ENCODE measurements at regions not wholly inside any gene's neighbourhood (a gene's known extent, or its start where the extent isn't known, plus 50 kb on each side); places are given as distances from the start of the nearest gene placed in this dataset.

DNA sequence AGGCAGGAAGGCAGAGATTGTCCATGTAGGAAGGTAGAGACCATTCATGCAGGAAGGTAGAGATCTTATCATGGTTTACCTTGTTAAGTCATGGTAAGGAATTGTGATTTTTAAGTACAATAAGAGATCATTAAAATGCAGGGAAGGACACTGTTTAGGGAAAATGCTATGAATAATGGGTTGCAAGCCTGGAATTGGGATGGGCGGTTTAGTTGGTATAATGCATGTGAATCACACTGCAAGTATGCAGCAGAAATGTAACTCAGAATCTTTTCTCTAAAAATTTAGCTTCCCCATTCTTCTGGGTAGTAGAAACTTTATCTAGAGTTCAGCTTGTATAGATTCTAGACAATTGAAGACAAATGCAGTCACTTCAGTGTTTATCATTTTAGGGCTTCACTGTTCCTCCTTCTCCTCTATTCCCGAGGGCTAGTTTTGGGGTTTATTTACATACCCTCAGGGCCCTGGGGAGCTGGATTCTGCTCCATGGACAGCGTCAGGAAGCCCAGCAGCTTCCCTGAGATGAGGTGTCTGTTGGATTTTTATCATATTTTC, 212.0 kb downstream of the SREK1 start:
- WGBS = 92% methylated on average over 3 of the region's 3 CpGs
- no peak overlapping the region for H3K27ac ChIP-seq (ENCODE audit: low read depth in 1 of 2, low read length in 1 of 2)
- H3K4me3 ChIP-seq (ENCODE audit: low read length in 2 of 2) = no peak overlapping the region
- no peaks in the 10 kb centered on the region for H3K27me3 ChIP-seq (ENCODE audit: control insufficient read depth in 2 of 2, insufficient read depth in 1 of 2, low read length in 1 of 2)
- no peaks in the 10 kb centered on the region for H3K9me3 ChIP-seq (ENCODE audit: control insufficient read depth in 2 of 2, insufficient read depth in 1 of 2, low read length in 1 of 2)
- DNase-seq (ENCODE audit: low read depth in 6 of 9, low spot score in 9 of 9) = no peak
- no peaks in the 10 kb centered on the region for H3K36me3 ChIP-seq (ENCODE audit: control insufficient read depth in 2 of 2, insufficient read depth in 2 of 2, low read length in 1 of 2)
- H3K4me1 ChIP-seq (ENCODE audit: control insufficient read depth in 2 of 2, insufficient read depth in 2 of 2, low read length in 2 of 2) = no peaks in the 10 kb centered on the region

DNA sequence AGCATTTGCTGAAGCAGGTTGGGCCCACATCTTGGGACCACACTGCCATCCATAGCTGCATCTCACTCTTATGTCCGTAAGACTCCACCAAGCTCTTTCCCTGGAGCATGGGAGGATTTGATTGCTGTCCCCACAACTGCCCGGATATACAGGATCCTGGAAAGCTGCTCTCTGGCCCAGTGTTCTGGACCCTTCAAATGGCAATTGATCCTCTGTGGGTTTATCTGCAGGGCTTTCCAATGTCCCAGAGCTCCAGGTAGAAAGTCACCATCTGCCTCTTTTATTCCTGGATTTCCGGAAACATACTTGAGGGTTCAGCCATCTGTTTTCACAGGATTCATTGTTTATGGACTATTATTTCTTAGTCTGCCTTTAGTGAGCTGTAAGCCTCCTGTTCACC, 214.6 kb downstream of the SREK1 start:
- H3K4me1 ChIP-seq (ENCODE audit: control insufficient read depth in 2 of 2, insufficient read depth in 2 of 2, low read length in 2 of 2) = no peaks in the 10 kb centered on the region
- no peak overlapping the region for H3K4me3 ChIP-seq (ENCODE audit: low read length in 2 of 2)
- H3K36me3 ChIP-seq (ENCODE audit: control insufficient read depth in 2 of 2, insufficient read depth in 2 of 2, low read length in 1 of 2) = no peaks in the 10 kb centered on the region
- H3K9me3 ChIP-seq (ENCODE audit: control insufficient read depth in 2 of 2, insufficient read depth in 1 of 2, low read length in 1 of 2) = no peaks in the 10 kb centered on the region
- 99% methylated on average over 3 of the region's 3 CpGs for WGBS
- H3K27me3 ChIP-seq (ENCODE audit: control insufficient read depth in 2 of 2, insufficient read depth in 1 of 2, low read length in 1 of 2) = no peaks in the 10 kb centered on the region
- DNase-seq (ENCODE audit: low read depth in 6 of 9, low spot score in 9 of 9) = no peak
- H3K27ac ChIP-seq (ENCODE audit: low read depth in 1 of 2, low read length in 1 of 2) = no peak overlapping the region

DNA sequence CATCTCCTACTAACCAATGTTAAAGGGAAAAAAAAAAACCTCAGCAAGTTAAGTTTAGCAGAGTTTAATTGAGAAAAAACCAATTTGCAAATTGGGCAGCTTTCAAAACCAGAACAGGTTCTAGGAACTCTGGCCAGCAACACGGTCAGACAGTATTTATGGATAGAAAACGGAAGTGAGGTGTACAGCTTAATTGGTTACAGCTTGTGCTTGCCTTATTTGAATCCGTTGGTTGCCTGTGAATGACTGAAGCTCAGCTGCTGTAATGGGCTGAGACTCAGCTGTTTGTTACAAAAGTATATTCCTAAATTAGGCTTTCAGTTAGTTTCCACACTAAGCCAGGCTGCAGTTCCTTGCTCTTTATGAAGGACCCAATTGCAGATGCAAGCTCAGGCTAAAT, 217.0 kb downstream of the SREK1 start:
- no peaks in the 10 kb centered on the region for H3K9me3 ChIP-seq (ENCODE audit: control insufficient read depth in 2 of 2, insufficient read depth in 1 of 2, low read length in 1 of 2)
- H3K27me3 ChIP-seq (ENCODE audit: control insufficient read depth in 2 of 2, insufficient read depth in 1 of 2, low read length in 1 of 2) = no peaks in the 10 kb centered on the region
- H3K4me3 ChIP-seq (ENCODE audit: low read length in 2 of 2) = no peak overlapping the region
- no peaks in the 10 kb centered on the region for H3K36me3 ChIP-seq (ENCODE audit: control insufficient read depth in 2 of 2, insufficient read depth in 2 of 2, low read length in 1 of 2)
- DNase-seq (ENCODE audit: low read depth in 6 of 9, low spot score in 9 of 9) = no peak
- WGBS = 73% methylated on average over 3 of the region's 3 CpGs
- no peak overlapping the region for H3K27ac ChIP-seq (ENCODE audit: low read depth in 1 of 2, low read length in 1 of 2)
- no peaks in the 10 kb centered on the region for H3K4me1 ChIP-seq (ENCODE audit: control insufficient read depth in 2 of 2, insufficient read depth in 2 of 2, low read length in 2 of 2)

DNA sequence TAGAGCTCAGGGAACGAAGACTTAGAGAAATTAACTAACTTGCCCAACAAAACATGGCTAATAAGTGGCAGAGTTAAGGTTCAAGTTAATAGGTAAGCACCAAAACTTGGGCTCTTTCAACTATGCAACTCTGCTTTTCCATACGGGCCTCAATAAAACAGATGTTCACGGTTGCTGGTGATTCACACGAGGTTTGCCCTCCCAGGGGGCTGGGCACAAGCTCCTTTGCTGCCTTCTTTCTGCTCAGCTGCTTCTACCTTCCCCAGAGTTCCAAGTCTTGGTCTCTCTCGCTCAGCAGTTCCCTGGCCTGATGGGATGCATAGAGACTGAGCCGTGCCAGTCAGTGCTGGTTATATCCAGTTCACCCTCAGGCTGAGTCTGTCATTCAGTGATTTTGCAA, 217.9 kb downstream of the SREK1 start:
- Histone ChIP-seq H3K4me3 (ENCODE audit: low read length in 2 of 2) (no peak overlapping the region), H3K36me3 (ENCODE audit: control insufficient read depth in 2 of 2, insufficient read depth in 2 of 2, low read length in 1 of 2) (no peaks in the 10 kb centered on the region), H3K4me1 (ENCODE audit: control insufficient read depth in 2 of 2, insufficient read depth in 2 of 2, low read length in 2 of 2) (no peaks in the 10 kb centered on the region), H3K9me3 (ENCODE audit: control insufficient read depth in 2 of 2, insufficient read depth in 1 of 2, low read length in 1 of 2) (no peaks in the 10 kb centered on the region), H3K27me3 (ENCODE audit: control insufficient read depth in 2 of 2, insufficient read depth in 1 of 2, low read length in 1 of 2) (no peaks in the 10 kb centered on the region), H3K27ac (ENCODE audit: low read depth in 1 of 2, low read length in 1 of 2) (no peak overlapping the region)
- no peak for DNase-seq (ENCODE audit: low read depth in 6 of 9, low spot score in 9 of 9)
- WGBS = 86% methylated on average over 6 of the region's 6 CpGs

DNA sequence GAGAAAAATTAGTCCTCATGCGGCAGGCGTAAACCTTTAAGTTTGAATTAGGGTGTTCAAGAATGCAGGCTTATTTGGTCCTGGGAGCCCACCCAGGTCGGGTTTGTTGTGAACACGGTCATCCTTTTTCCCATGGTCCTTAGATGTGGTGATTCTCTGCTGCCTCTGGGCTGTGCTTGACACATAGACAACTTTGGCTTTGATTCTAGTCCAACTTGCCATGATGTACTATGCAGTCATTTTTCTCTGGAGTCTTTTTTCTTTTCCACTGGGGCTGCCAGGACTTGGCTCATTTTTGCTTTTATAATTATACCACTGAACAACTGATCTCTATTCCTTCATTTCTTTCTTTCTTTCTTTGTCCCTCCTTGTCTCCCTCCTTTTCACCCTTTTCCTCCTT, 218.6 kb downstream of the SREK1 start:
- WGBS = 97% methylated on average over 4 of the region's 4 CpGs
- Histone ChIP-seq H3K4me1 (ENCODE audit: control insufficient read depth in 2 of 2, insufficient read depth in 2 of 2, low read length in 2 of 2) (no peaks in the 10 kb centered on the region), H3K4me3 (ENCODE audit: low read length in 2 of 2) (no peak overlapping the region), H3K27ac (ENCODE audit: low read depth in 1 of 2, low read length in 1 of 2) (no peak overlapping the region), H3K27me3 (ENCODE audit: control insufficient read depth in 2 of 2, insufficient read depth in 1 of 2, low read length in 1 of 2) (no peaks in the 10 kb centered on the region), H3K9me3 (ENCODE audit: control insufficient read depth in 2 of 2, insufficient read depth in 1 of 2, low read length in 1 of 2) (no peaks in the 10 kb centered on the region), H3K36me3 (ENCODE audit: control insufficient read depth in 2 of 2, insufficient read depth in 2 of 2, low read length in 1 of 2) (no peaks in the 10 kb centered on the region)
- no peak for DNase-seq (ENCODE audit: low read depth in 6 of 9, low spot score in 9 of 9)

DNA sequence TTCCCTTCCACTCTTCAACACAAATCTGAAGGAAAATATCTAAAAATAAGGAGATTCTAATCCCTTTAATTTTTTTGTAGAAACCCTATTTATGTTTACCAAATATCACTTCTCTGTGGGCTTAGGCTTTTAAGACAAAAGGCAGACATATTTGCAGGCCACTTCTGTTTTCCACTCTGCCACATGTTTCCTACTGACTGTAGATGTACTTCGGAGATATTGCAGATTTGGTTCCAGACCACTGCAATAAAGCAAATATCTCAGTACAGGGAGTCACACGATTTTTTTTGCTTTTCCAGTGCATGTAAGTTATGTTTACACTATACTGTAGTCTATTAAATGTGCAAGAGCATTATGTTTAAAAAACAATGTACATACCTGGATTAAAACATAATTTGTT, 219.0 kb downstream of the SREK1 start:
- Histone ChIP-seq H3K4me3 (ENCODE audit: low read length in 2 of 2) (no peak overlapping the region), H3K9me3 (ENCODE audit: control insufficient read depth in 2 of 2, insufficient read depth in 1 of 2, low read length in 1 of 2) (no peaks in the 10 kb centered on the region), H3K36me3 (ENCODE audit: control insufficient read depth in 2 of 2, insufficient read depth in 2 of 2, low read length in 1 of 2) (no peaks in the 10 kb centered on the region), H3K27ac (ENCODE audit: low read depth in 1 of 2, low read length in 1 of 2) (no peak overlapping the region), H3K27me3 (ENCODE audit: control insufficient read depth in 2 of 2, insufficient read depth in 1 of 2, low read length in 1 of 2) (no peaks in the 10 kb centered on the region), H3K4me1 (ENCODE audit: control insufficient read depth in 2 of 2, insufficient read depth in 2 of 2, low read length in 2 of 2) (no peaks in the 10 kb centered on the region)
- WGBS = 28% methylated on average over 2 of the region's 2 CpGs
- DNase-seq (ENCODE audit: low read depth in 6 of 9, low spot score in 9 of 9) = no peak

DNA sequence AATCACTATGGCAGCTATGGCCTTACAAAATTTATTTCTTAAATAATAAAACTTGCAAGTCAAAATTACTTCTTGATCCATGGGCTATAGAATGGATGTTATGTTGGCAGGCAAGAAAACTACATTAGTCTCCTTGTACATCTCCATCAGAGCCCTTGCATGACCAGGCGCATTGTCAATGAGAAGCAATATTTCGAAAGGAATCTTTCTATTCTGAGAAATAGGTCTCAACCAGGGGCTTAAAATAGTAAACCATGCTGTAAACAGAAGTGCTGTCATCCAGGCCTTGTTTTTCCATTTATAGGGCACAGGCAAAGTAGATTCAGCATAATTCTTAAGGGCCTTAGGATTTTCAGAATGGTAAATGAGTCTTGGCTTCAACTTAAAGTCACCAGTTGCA, 220.1 kb downstream of the SREK1 start:
- no peaks in the 10 kb centered on the region for H3K4me1 ChIP-seq (ENCODE audit: control insufficient read depth in 2 of 2, insufficient read depth in 2 of 2, low read length in 2 of 2)
- 99% methylated on average over 2 of the region's 2 CpGs for WGBS
- no peak for DNase-seq (ENCODE audit: low read depth in 6 of 9, low spot score in 9 of 9)
- no peaks in the 10 kb centered on the region for H3K36me3 ChIP-seq (ENCODE audit: control insufficient read depth in 2 of 2, insufficient read depth in 2 of 2, low read length in 1 of 2)
- H3K9me3 ChIP-seq (ENCODE audit: control insufficient read depth in 2 of 2, insufficient read depth in 1 of 2, low read length in 1 of 2) = no peaks in the 10 kb centered on the region
- H3K27me3 ChIP-seq (ENCODE audit: control insufficient read depth in 2 of 2, insufficient read depth in 1 of 2, low read length in 1 of 2) = no peaks in the 10 kb centered on the region
- no peak overlapping the region for H3K4me3 ChIP-seq (ENCODE audit: low read length in 2 of 2)
- H3K27ac ChIP-seq (ENCODE audit: low read depth in 1 of 2, low read length in 1 of 2) = no peak overlapping the region

DNA sequence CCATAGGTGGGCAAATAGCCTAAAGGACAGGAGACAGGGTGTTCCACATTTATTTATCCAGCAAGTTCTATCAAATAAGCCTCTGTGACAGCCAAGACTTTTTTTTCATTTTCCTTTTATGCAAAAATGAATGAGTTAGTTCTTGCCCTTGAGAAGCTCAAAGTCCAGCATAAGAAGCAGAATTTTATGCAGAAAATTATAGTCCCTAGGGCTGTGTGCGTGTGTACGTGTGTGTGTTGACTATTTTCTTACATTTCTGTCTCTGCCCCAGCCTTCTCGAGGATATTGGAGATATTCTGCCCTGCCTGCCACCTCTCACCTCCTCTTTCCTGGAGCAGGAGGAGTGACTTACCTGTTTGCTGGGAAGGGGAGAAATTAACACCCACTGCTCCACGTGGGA, 221.9 kb downstream of the SREK1 start:
- H3K36me3 ChIP-seq (ENCODE audit: control insufficient read depth in 2 of 2, insufficient read depth in 2 of 2, low read length in 1 of 2) = no peaks in the 10 kb centered on the region
- no peak overlapping the region for H3K27ac ChIP-seq (ENCODE audit: low read depth in 1 of 2, low read length in 1 of 2)
- no peaks in the 10 kb centered on the region for H3K27me3 ChIP-seq (ENCODE audit: control insufficient read depth in 2 of 2, insufficient read depth in 1 of 2, low read length in 1 of 2)
- DNase-seq (ENCODE audit: low read depth in 6 of 9, low spot score in 9 of 9) = no peak
- H3K4me3 ChIP-seq (ENCODE audit: low read length in 2 of 2) = no peak overlapping the region
- no peaks in the 10 kb centered on the region for H3K4me1 ChIP-seq (ENCODE audit: control insufficient read depth in 2 of 2, insufficient read depth in 2 of 2, low read length in 2 of 2)
- WGBS = 76% methylated on average over 4 of the region's 4 CpGs
- H3K9me3 ChIP-seq (ENCODE audit: control insufficient read depth in 2 of 2, insufficient read depth in 1 of 2, low read length in 1 of 2) = no peaks in the 10 kb centered on the region

DNA sequence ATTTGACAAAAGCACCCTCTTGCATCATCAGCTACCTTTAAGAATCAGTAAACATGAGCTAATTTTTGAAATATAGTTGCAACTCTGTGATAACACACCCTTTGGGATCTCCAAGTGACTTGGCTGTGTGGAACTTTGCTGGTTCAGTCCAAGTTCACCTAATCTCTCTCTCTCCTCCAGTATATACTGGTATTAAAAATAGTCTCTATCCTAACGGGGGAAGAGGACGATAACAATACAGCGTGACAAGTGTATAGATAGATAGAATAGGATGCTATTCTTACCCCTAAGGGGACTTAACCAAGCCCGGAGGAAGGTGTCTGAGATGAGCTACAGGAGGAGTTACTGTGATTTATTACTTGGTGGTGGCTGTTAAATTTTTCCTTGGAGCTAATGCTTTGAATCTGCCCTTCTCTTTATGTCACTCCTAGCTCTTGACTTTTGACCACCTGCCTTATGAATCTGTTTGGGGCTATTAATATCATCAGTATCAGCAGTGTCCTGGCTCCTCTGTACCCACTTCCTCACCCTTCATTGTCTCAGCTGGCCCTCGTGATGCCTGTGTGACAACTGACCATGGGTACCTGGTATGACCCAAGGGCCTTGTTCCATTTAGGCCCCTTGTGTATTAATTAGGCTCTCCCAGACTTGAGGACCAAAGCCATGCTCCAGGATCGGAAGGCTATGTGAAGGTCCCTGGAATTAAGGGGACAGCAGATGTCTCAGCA, 223.9 kb downstream of the SREK1 start:
- Histone ChIP-seq H3K27ac (ENCODE audit: low read depth in 1 of 2, low read length in 1 of 2) (no peak overlapping the region), H3K4me1 (ENCODE audit: control insufficient read depth in 2 of 2, insufficient read depth in 2 of 2, low read length in 2 of 2) (no peaks in the 10 kb centered on the region), H3K27me3 (ENCODE audit: control insufficient read depth in 2 of 2, insufficient read depth in 1 of 2, low read length in 1 of 2) (no peaks in the 10 kb centered on the region), H3K9me3 (ENCODE audit: control insufficient read depth in 2 of 2, insufficient read depth in 1 of 2, low read length in 1 of 2) (no peaks in the 10 kb centered on the region), H3K4me3 (ENCODE audit: low read length in 2 of 2) (no peak overlapping the region), H3K36me3 (ENCODE audit: control insufficient read depth in 2 of 2, insufficient read depth in 2 of 2, low read length in 1 of 2) (no peaks in the 10 kb centered on the region)
- DNase-seq (ENCODE audit: low read depth in 6 of 9, low spot score in 9 of 9) = no peak
- WGBS = 97% methylated on average over 6 of the region's 6 CpGs
